ENCODE measurements at regions not wholly inside any gene's neighbourhood (a gene's known extent, or its start where the extent isn't known, plus 50 kb on each side); places are given as distances from the start of the nearest gene placed in this dataset.

GRCh38 chr14:62141139-62141538 lies 378.9 kb downstream of the SNAPC1 start:
- DNase-seq (ENCODE audit: low read depth), result no peak

- peak; percentile 21 for DNase-seq (ENCODE audit: low read depth)
Measured at GRCh38 chr14:62143245-62143644, 381.0 kb downstream of the SNAPC1 start.

- no peak for DNase-seq (ENCODE audit: low read depth)
Measured at GRCh38 chr14:62144863-62145262, 382.6 kb downstream of the SNAPC1 start.

- DNase-seq (ENCODE audit: low read depth), result no peak
Measured at GRCh38 chr14:62146030-62146429, 383.8 kb downstream of the SNAPC1 start.

GRCh38 chr14:62156052-62156451 lies 393.8 kb downstream of the SNAPC1 start:
- no peak for DNase-seq (ENCODE audit: low read depth)

- no peak for DNase-seq (ENCODE audit: low read depth)
Measured at GRCh38 chr14:62158779-62159178, 396.6 kb downstream of the SNAPC1 start.

- DNase-seq (ENCODE audit: low read depth), result no peak
Measured at GRCh38 chr14:62159314-62159713, 397.1 kb downstream of the SNAPC1 start.

- peak; percentile 31 for DNase-seq (ENCODE audit: low read depth)
Measured at GRCh38 chr14:62162998-62163589, 400.9 kb downstream of the SNAPC1 start.

GRCh38 chr14:62168564-62169155 lies 406.4 kb downstream of the SNAPC1 start:
- DNase-seq (ENCODE audit: low read depth), result no peak

- peak; percentile 61 for DNase-seq (ENCODE audit: low read depth)
Measured at GRCh38 chr14:62179367-62180018, 417.3 kb downstream of the SNAPC1 start.

GRCh38 chr14:62181591-62181990 lies 419.4 kb downstream of the SNAPC1 start:
- no peak for DNase-seq (ENCODE audit: low read depth)

- DNase-seq (ENCODE audit: low read depth), result no peak
Measured at GRCh38 chr14:62185078-62185477, 422.9 kb downstream of the SNAPC1 start.

GRCh38 chr14:62187265-62187664 lies 425.0 kb downstream of the SNAPC1 start:
- no peak for DNase-seq (ENCODE audit: low read depth)

GRCh38 chr14:62189698-62190097 lies 427.5 kb downstream of the SNAPC1 start:
- DNase-seq (ENCODE audit: low read depth), result peak; percentile 37

GRCh38 chr14:62206456-62206855 lies 444.2 kb downstream of the SNAPC1 start:
- DNase-seq (ENCODE audit: low read depth), result no peak

- DNase-seq (ENCODE audit: low read depth), result peak; percentile 51
Measured at GRCh38 chr14:62209287-62209899, 447.2 kb downstream of the SNAPC1 start.

- DNase-seq (ENCODE audit: low read depth), result peak; percentile 44
Measured at GRCh38 chr14:62213516-62213915, 451.3 kb downstream of the SNAPC1 start.

- DNase-seq (ENCODE audit: low read depth), result no peak
Measured at GRCh38 chr14:62216121-62216520, 453.9 kb downstream of the SNAPC1 start.

- no peak for DNase-seq (ENCODE audit: low read depth)
Measured at GRCh38 chr14:62234849-62235248, 472.6 kb downstream of the SNAPC1 start.

GRCh38 chr14:62244221-62244620 lies 482.0 kb downstream of the SNAPC1 start:
- no peak for DNase-seq (ENCODE audit: low read depth)

GRCh38 chr14:62247266-62247665 lies 485.0 kb downstream of the SNAPC1 start:
- no peak for DNase-seq (ENCODE audit: low read depth)

GRCh38 chr14:62251237-62251636 lies 489.0 kb downstream of the SNAPC1 start:
- no peak for DNase-seq (ENCODE audit: low read depth)

GRCh38 chr14:62253171-62253570 lies 491.0 kb downstream of the SNAPC1 start:
- no peak for DNase-seq (ENCODE audit: low read depth)

Data from Daoy (cell line).